RWPE1 (cell line): ENCODE measurements at regions not wholly inside any gene's neighbourhood (a gene's known extent, or its start where the extent isn't known, plus 50 kb on each side); places are given as distances from the start of the nearest gene placed in this dataset.
"Not testable (repeated sequence)": the region's sequence is repeated elsewhere in the genome, so short reads cannot be mapped to it uniquely, and the experiment has no call there.

Source experiments
- CTCF ChIA-PET: fragments of 350-600 bp; sonication (Branson Sonifier 250); formaldehyde crosslinking; extraction: SDS; loops from one replicate; lab custom pipeline; 2021; lab: Yijun Ruan, JAX
- POLR2A ChIA-PET: fragments of 400-600 bp; formaldehyde crosslinking; extraction: SDS; loops from one replicate; lab custom pipeline; 2020; ENCODE audit warnings: antibody characterized with exemption; ENCODE audit not compliant: low non-redundant PET; lab: Yijun Ruan, JAX
- DNase-seq: peaks from one replicate; pipeline ENCODE4 v3.0.0; 2012; ENCODE audit warnings: low spot score
- H3K27ac ChIP-seq: fragments of 450-650 bp; 2 replicates; pipeline ENCODE4 v1.5.1; 2017
- CTCF ChIP-seq: fragments of 450-650 bp; conservative IDR thresholded peaks from 2 replicates; pipeline ENCODE4 v1.5.1; 2017; ENCODE audit warnings: low read depth, mild to moderate bottlenecking

- POLR2A ChIA-PET: no interaction called here
- no peak for TF ChIP-seq CTCF
- H3K27ac ChIP-seq: no peak overlapping the region
- no peak for DNase-seq
- CTCF ChIA-PET: no interaction called here
Observed at GRCh38 chr7:49023345-49024328, 99.3 kb downstream of the CDC14C start.

GRCh38 chr7:49030221-49030620 is 105.9 kb downstream of the CDC14C start:
- no peak for TF ChIP-seq CTCF
- DNase-seq: no peak
- CTCF ChIA-PET: no interaction called here
- no peak overlapping the region for H3K27ac ChIP-seq
- POLR2A ChIA-PET: no interaction called here

- H3K27ac ChIP-seq, POLR2A ChIA-PET, DNase-seq, CTCF ChIA-PET: not testable (repeated sequence)
Observed at GRCh38 chr7:49033140-49033539, 108.8 kb downstream of the CDC14C start.

- no peak overlapping the region for H3K27ac ChIP-seq
- DNase-seq: no peak
- ChIA-PET CTCF (interaction anchor here (0.5 kb wide), 1 partner anchor 284 kb away, joined by 3 read pairs; no protein-coding TSS in a partner anchor), POLR2A (no interaction called here)
- TF ChIP-seq CTCF: no peak
Observed at GRCh38 chr7:49037346-49038210, 113.2 kb downstream of the CDC14C start.

GRCh38 chr7:49038821-49039358 is 114.5 kb downstream of the CDC14C start:
- TF ChIP-seq CTCF: no peak
- POLR2A ChIA-PET: no interaction called here
- CTCF ChIA-PET: no interaction called here
- no peak for DNase-seq
- no peak overlapping the region for H3K27ac ChIP-seq

GRCh38 chr7:49060743-49061142 is 136.4 kb downstream of the CDC14C start:
- ChIA-PET CTCF (no interaction called here), POLR2A (no interaction called here)
- no peak for TF ChIP-seq CTCF
- DNase-seq: no peak
- no peak overlapping the region for H3K27ac ChIP-seq
